Rectal smooth muscle tissue (tissue), 1 donor: ENCODE measurements at regions not wholly inside any gene's neighbourhood (a gene's known extent, or its start where the extent isn't known, plus 50 kb on each side); places are given as distances from the start of the nearest gene placed in this dataset.

ENCODE experiments used
- H3K27ac ChIP-seq: one replicate; pipeline ENCODE4 v1.7.0; 2013; ENCODE audit warnings: low read depth, low read length, inconsistent platforms
- H3K27me3 ChIP-seq: one replicate; pipeline ENCODE4 v1.7.0; 2013; ENCODE audit warnings: low read length; ENCODE audit not compliant: control insufficient read depth, insufficient read depth
- H3K36me3 ChIP-seq: one replicate; pipeline ENCODE4 v1.7.0; 2013; ENCODE audit warnings: low read length; ENCODE audit not compliant: control insufficient read depth, insufficient read depth
- H3K4me1 ChIP-seq: one replicate; pipeline ENCODE4 v1.7.0; 2013; ENCODE audit warnings: low read length; ENCODE audit not compliant: control insufficient read depth, insufficient read depth
- H3K4me3 ChIP-seq: one replicate; pipeline ENCODE4 v1.7.0; 2013; ENCODE audit warnings: low read length
- H3K9ac ChIP-seq: one replicate; pipeline ENCODE4 v1.7.0; 2013; ENCODE audit warnings: low read length

DNA sequence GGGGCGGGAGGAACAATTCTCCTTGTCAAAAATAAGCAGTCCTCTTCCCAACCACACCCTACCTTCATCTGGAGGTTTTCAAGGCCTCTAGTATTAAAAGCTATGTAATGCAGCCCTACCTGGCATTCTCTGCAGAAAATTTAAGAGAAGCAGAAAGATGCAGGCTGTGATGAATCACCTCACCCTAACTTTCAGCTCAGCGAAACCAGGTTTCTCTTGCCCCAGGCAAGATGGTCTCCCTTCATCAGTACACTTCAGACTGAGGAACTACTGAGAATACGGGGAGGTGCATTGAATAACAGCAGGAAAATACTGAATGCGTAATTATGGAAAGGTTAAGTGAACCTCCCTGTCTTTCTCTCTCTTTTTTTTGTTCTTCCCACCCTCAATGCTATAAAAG, 437.6 kb upstream of the KLF12 start:
- H3K4me3 ChIP-seq: no peak overlapping the region
- no peaks in the 10 kb centered on the region for H3K27me3 ChIP-seq
- H3K27ac ChIP-seq: no peak overlapping the region
- no peaks in the 10 kb centered on the region for H3K4me1 ChIP-seq
- H3K9ac ChIP-seq: no peak overlapping the region
- no peaks in the 10 kb centered on the region for H3K36me3 ChIP-seq

DNA sequence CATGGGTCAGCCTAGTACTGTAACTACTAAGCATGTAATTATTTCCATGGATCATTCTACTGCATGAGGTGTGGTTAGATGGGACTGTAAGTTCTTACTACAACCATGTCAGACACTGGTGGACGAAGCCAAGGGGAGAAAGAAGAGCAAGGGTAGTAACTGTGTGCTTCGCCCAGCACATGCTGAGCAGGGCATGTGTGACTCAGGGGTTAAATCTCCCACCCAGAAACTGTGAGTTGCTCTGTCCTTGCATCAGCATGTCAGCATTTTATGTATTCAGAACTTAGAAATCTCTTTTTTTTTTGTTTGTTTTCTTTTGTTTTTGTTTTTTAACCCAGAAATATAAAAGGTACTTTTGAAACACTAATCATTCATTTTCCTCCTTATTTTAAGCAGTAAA, 436.6 kb upstream of the KLF12 start:
- Histone ChIP-seq H3K4me3 (no peak overlapping the region), H3K36me3 (no peaks in the 10 kb centered on the region), H3K4me1 (no peaks in the 10 kb centered on the region), H3K27ac (no peak overlapping the region), H3K27me3 (no peaks in the 10 kb centered on the region), H3K9ac (no peak overlapping the region)

DNA sequence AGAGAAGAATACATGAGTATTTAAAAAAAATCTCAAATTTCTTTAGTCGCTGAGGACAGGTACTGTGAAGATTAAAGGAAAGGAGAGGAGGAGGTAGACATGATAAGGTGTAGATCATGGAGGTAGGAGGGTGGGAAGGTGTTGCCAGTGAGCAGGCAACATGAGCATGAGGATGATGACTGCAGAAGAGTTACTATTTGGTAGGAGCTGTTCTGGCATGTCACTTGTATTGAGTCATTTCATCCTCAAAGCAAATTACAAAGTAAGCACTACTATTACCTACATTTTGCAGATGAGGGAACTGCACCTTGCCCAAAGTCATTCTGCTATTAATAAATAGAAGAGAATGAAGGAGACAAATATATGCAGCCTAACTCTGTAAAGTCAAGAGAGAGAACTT, 435.8 kb upstream of the KLF12 start:
- Histone ChIP-seq H3K4me1 (no peaks in the 10 kb centered on the region), H3K36me3 (no peaks in the 10 kb centered on the region), H3K9ac (no peak overlapping the region), H3K27me3 (no peaks in the 10 kb centered on the region), H3K4me3 (no peak overlapping the region), H3K27ac (no peak overlapping the region)

DNA sequence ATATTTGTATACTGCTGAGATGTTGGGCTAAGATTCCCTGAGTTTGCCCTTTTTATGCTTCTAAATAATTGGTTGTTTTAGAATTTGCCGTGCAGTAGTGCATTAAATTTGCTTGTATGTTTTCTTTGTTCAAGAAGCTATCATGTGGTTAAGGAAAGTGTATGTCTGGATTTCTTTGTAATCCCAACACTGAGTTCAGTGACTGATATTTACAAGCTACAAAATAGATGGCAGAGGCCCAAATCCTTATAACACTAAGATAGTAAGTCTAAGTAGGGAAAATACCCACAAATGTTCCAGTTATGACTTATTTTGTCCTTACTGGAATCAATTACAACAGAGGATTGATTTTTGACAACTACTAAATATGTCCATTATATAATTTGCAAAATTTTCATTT, 435.0 kb upstream of the KLF12 start:
- H3K9ac ChIP-seq: no peak overlapping the region
- H3K4me1 ChIP-seq: no peaks in the 10 kb centered on the region
- no peak overlapping the region for H3K27ac ChIP-seq
- no peaks in the 10 kb centered on the region for H3K27me3 ChIP-seq
- no peak overlapping the region for H3K4me3 ChIP-seq
- no peaks in the 10 kb centered on the region for H3K36me3 ChIP-seq

DNA sequence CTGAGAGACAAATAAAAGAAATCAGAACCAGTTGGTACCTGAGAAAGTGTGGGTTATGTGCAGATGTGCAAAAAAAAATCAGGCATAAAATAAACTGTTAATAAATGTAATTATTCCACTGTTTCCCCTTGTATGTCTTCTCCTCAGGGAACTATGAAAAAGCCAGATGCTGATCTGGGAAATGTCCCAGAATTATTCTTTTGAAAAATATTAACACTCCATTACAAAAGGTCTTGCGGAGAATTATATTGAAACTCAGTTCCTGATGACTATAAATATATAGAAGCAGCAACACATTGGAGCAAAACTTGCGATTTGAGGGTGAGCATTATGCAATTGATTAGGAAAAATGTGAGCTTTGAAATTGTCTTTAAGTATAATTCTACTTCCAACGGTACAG, 433.3 kb upstream of the KLF12 start:
- Histone ChIP-seq H3K27me3 (no peaks in the 10 kb centered on the region), H3K27ac (no peak overlapping the region), H3K4me3 (no peak overlapping the region), H3K4me1 (no peaks in the 10 kb centered on the region), H3K9ac (no peak overlapping the region), H3K36me3 (no peaks in the 10 kb centered on the region)

DNA sequence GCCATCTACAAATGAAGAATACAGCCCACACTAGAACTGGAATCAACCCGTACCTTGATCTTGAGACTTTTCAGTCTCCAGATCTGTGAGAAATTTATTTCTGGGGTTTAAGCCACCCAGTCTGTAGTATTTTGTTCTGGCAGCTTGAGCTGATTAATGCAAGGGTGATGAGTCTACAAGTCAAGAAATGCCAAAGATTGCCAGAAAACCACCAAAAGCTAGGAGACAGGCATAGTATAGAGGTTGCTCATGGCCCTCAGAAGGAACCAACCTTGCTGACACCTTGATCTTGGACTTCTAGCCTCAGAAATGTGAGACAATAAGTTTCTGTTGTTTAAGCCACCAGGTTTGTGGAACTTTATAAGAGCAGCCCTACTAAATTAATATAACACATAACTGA, 428.2 kb upstream of the KLF12 start:
- H3K27ac ChIP-seq: no peak overlapping the region
- H3K4me3 ChIP-seq: no peak overlapping the region
- no peaks in the 10 kb centered on the region for H3K4me1 ChIP-seq
- H3K36me3 ChIP-seq: no peaks in the 10 kb centered on the region
- H3K27me3 ChIP-seq: no peaks in the 10 kb centered on the region
- H3K9ac ChIP-seq: no peak overlapping the region

DNA sequence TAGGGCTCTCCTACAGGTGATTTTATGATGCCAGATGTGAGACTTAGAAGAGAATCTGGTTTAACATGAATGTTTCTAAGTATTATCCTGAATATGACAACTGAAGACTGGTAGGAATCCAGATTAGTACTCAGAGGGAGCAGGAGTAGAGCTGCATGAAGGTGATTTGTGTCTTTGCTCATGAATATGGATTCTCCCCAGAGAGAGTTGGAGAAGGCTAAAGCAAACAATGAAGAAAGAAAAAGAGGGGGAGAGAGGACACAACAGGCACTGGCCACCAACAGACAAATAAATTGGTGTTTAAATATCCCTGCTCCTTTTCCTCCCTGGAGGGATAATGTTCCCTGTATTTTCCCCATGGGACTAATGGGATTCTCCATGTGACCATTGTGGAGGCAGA, 427.0 kb upstream of the KLF12 start:
- no peak overlapping the region for H3K9ac ChIP-seq

DNA sequence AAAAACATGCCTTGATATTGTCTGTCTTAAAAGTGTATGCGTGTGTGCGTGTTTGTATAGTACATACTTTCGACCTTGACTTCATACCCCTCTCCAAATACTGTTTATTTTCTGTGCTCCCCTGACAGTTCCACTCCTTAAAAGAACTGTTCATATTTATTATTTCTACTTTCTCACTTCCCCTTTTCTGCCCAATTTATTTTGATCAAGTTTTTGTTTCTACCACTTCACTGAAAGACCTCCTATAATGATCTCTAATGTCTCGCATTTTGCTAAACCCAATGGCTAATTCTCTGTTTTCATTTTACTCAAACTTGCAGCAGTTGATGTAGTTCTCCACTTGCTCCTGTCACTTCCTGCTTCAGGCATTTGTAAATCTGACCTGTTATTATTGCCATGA, 426.1 kb upstream of the KLF12 start:
- H3K36me3 ChIP-seq: no peaks in the 10 kb centered on the region
- H3K27ac ChIP-seq: no peak overlapping the region
- no peaks in the 10 kb centered on the region for H3K4me1 ChIP-seq
- no peak overlapping the region for H3K9ac ChIP-seq
- H3K27me3 ChIP-seq: no peaks in the 10 kb centered on the region
- H3K4me3 ChIP-seq: no peak overlapping the region

More for the DNA sequence above, 427.0 kb upstream of the KLF12 start:
- no peak overlapping the region for H3K27ac ChIP-seq
- no peaks in the 10 kb centered on the region for H3K27me3 ChIP-seq
- no peak overlapping the region for H3K4me3 ChIP-seq
- no peaks in the 10 kb centered on the region for H3K4me1 ChIP-seq
- no peaks in the 10 kb centered on the region for H3K36me3 ChIP-seq

DNA sequence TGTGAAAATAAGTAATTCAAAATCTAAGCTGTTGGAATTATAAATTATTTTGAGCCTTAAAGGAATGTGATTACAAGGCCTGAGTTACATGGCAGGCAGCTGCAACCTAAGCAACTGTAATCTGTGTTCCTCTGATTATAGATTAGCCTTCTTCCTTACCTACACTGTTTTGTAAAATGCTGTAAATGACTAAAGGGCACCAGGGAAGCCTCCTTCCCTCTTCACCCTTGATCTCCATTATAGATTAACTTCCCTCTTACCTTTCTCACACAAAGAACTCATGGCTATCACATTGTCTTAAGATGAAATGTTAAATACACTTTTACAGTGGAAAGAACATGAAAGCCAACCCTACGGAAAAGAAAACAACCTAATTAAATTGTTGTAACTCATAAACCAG, 423.7 kb upstream of the KLF12 start:
- Histone ChIP-seq H3K27ac (no peak overlapping the region), H3K4me1 (no peaks in the 10 kb centered on the region), H3K36me3 (no peaks in the 10 kb centered on the region), H3K27me3 (no peaks in the 10 kb centered on the region), H3K4me3 (no peak overlapping the region), H3K9ac (no peak overlapping the region)

DNA sequence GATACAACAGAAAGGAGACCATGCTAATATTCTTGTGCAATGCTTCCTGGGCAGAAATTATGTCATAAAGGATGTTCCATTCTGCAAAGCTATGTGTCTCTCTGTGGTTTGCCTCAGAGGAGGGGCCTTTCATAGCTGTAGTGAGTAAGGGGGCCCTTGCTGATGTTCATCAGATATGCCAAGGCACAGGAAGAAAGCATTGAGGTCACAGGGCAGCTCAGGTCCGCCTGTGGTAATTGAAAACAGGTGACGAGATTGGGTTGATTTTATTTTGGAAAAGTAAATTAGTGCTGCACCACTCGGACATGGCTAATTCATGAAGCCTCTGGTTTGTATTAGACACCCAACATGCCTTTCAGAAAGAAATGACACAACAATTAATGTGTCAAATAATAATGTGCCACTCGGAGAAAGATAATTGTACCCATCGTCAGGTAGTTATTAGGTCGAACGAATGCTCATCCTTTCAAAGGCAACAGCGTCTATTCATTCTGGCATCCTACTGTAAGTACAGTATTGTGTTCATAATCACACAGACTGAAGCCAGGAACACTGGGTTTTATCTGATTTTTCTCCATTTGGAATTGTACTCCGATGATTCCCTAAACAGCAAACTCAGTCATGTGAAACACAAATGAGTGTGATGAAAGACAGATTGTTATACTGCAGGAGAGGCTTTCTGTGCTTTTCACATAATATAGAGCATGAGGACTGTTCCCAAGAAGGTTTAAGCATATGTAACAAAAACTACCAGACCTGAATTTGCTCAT, 421.6 kb upstream of the KLF12 start:
- H3K4me1 ChIP-seq: no peaks in the 10 kb centered on the region
- H3K9ac ChIP-seq: no peak overlapping the region
- no peaks in the 10 kb centered on the region for H3K27me3 ChIP-seq
- H3K4me3 ChIP-seq: no peak overlapping the region
- H3K27ac ChIP-seq: no peak overlapping the region
- no peaks in the 10 kb centered on the region for H3K36me3 ChIP-seq

DNA sequence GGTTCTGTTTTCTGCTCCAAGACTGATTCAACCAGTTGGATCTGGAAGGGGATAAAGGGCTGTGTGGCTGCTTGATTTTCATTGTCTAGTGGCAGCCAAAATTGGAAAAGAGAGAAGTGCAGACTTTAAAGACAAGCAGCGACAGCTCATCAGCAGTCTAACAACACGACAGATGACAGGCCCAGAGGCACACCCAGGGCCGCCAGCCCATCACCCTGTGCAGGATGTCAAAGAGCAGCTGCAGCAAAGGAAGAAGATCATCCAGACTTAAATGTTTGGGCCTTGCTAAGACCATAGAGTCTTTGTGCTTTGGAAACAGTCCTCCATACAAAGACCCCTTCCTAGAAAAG, 421.0 kb upstream of the KLF12 start:
- no peaks in the 10 kb centered on the region for H3K36me3 ChIP-seq
- H3K9ac ChIP-seq: no peak overlapping the region
- H3K27ac ChIP-seq: no peak overlapping the region
- H3K4me1 ChIP-seq: no peaks in the 10 kb centered on the region
- H3K27me3 ChIP-seq: no peaks in the 10 kb centered on the region
- H3K4me3 ChIP-seq: no peak overlapping the region

DNA sequence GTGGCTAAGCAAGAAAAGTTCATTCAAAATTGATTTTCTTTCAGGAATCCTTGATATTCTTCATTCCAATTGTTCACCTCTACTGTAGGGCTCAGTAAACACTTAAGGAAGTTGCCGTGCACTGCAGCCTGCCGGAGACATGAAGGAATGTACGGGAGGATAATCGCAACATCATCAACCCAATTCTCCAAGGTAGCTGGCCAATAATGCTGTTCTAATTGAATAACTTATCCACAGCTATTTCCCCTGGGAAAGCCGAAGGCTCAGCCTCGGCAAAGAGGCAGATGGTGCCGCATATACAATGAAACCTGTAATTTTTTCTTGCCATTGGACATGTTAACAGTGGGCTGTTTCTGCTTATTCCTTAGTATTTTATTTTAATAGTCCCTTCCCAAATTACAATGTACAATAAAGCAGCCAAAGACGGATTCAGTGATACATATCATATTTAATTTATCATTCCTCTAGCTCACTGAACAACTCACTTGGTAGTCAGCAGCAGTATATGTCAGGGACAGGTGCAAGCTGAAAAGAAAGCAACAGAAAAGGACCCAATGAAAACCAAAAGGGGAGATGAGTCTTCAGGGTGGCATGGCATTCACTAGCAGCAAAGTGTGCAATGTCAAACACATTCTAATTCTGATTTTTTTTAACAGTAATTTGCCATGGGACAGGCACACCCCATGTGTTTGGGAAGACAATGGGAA, 420.5 kb upstream of the KLF12 start:
- no peaks in the 10 kb centered on the region for H3K27me3 ChIP-seq
- no peak overlapping the region for H3K9ac ChIP-seq
- H3K4me1 ChIP-seq: no peaks in the 10 kb centered on the region
- H3K36me3 ChIP-seq: no peaks in the 10 kb centered on the region
- H3K4me3 ChIP-seq: no peak overlapping the region
- H3K27ac ChIP-seq: no peak overlapping the region

DNA sequence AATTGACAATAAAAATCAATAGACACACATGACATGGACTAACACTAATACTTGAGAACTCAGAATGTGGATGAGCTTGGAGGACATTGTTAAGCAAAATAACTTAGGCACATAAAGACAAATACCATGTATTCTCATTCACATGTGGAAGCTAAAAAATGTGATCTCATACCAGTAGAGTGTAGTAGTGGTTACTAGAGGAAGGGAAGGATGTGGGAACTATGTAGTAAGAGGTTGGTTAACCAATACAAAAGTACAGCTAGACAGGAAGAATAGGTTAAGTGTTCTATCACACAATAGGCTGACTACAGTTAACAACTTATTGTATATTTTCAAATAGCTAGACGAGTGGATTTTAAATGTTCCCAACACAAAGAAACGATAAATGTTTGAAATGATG, 415.8 kb upstream of the KLF12 start:
- no peaks in the 10 kb centered on the region for H3K36me3 ChIP-seq
- no peaks in the 10 kb centered on the region for H3K4me1 ChIP-seq
- H3K27me3 ChIP-seq: no peaks in the 10 kb centered on the region
- no peak overlapping the region for H3K27ac ChIP-seq
- H3K9ac ChIP-seq: no peak overlapping the region
- H3K4me3 ChIP-seq: no peak overlapping the region
